Activated T-cell treated with anti-CD3 and anti-CD28 coated beads, Interleukin-2, amount 50 U/mL, for 72 hours (primary cell): ENCODE measurements at regions not wholly inside any gene's neighbourhood (a gene's known extent, or its start where the extent isn't known, plus 50 kb on each side); places are given as distances from the start of the nearest gene placed in this dataset.

ENCODE experiments used
- ATAC-seq, 2 donors: fragments of 150-1000 bp; cut with Tn5 transposase; replicated peaks in 1 of 2; 2 replicates each; pipeline ENCODE4 v1.10.0; 2021; ENCODE audit warnings: moderate library complexity in 2 of 2, mild to moderate bottlenecking in 1 of 2
- DNase-seq, 2 donors: peaks; one replicate each; pipeline ENCODE4 v3.0.0; 2021 to 2022; ENCODE audit warnings: mixed read lengths in 1 of 2
- H3K27ac Mint-ChIP-seq: one replicate; pipeline ENCODE4 v1.8.0; 2022; ENCODE audit warnings: mild to moderate bottlenecking, moderate library complexity, mixed read lengths
- H3K27me3 Mint-ChIP-seq: one replicate; pipeline ENCODE4 v1.8.0; 2022; ENCODE audit warnings: low read depth, mixed read lengths
- H3K36me3 Mint-ChIP-seq, 2 donors: one replicate each; pipeline ENCODE4 v1.8.0; 2022; ENCODE audit warnings: mixed read lengths in 2 of 2, mild to moderate bottlenecking in 1 of 2; ENCODE audit not compliant: insufficient read depth in 2 of 2
- H3K4me1 Mint-ChIP-seq: one replicate; pipeline ENCODE4 v1.8.0; 2022; ENCODE audit warnings: low read depth, mixed read lengths
- H3K4me3 Mint-ChIP-seq, 2 donors: one replicate each; pipeline ENCODE4 v1.8.0; 2022; ENCODE audit warnings: mild to moderate bottlenecking in 2 of 2, mixed read lengths in 2 of 2, moderate library complexity in 2 of 2
- H3K9me3 Mint-ChIP-seq, 2 donors: one replicate each; pipeline ENCODE4 v1.8.0; 2022; ENCODE audit warnings: mixed read lengths in 2 of 2

DNA sequence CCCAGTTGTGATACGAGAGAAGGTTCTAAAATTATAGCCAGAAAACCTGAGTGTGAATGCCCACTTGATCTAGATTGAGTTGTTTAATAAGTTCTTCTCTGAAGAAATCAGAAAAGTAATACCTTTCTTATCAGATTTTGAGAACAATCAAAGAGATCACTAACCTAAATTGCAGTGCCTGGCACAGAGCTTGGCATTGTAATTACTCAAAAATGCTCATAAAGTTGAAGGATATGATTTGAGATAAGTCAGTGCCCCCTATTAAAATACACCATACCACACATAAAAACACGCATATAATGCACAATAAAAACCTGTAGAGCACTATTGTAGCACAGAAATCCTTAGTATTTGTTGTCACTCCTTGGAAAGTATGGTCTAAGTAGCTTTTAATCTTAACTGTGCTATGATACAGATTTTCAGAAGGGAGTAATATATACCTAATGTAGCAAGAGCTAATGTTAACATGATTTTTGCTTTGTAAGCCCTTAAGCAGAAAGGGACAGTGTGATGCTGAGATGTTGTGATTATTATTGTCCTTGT, 257.5 kb upstream of the CDH18 start:
- Mint-ChIP-seq H3K4me1 (no peaks in the 10 kb centered on the region), H3K27ac (no peak overlapping the region), H3K27me3 (no peaks in the 10 kb centered on the region), H3K9me3 (peaks cover 5 to 9% of the 10 kb centered on the region in 2 donors), H3K4me3 (no peak overlapping the region), H3K36me3 (no peaks in the 10 kb centered on the region)
- ATAC-seq (no peak), DNase-seq (no peak)

DNA sequence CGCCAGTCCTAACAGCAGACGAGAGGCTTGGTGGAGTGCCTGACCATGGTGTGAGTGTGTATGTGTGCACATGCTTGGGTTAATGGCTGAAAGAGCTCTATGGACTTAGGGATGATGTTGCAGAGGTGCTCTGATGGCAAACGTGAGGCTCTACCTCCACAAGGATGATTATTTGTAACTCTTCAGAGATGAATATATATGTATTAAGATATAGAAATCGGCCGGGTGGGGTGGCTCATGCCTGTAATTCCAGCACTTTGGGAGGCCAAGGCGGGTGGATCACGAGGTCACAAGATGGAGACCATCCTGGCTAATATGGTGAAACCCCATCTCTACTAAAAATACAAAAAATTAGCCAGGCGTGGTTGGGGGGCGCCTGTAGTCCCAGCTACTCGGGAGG, 253.4 kb upstream of the CDH18 start:
- Mint-ChIP-seq H3K27ac (no peak overlapping the region), H3K9me3 (peaks cover 2 to 8% of the 10 kb centered on the region in 2 donors), H3K27me3 (no peaks in the 10 kb centered on the region), H3K36me3 (no peaks in the 10 kb centered on the region), H3K4me1 (no peaks in the 10 kb centered on the region), H3K4me3 (no peak overlapping the region)
- no peak for DNase-seq
- no peak for ATAC-seq

DNA sequence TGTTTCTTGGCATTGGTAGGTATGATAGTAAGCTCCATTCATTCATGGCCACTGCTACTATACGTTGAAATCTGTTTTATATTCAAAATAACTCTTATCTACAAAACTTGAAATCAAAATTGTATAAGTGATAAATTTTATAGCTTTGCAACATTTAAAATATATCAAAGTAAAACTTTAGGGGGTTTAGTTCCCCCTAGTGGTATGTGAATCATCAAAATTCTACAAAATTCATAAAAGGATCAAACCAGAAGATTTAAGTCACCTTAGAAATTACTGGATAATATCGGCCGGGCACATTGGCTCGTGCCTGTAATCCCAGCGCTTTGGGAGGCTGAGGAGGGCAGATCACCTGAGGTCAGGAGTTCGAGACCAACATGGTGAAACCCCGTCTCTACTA, 243.0 kb upstream of the CDH18 start:
- Mint-ChIP-seq H3K4me3 (no peak overlapping the region), H3K27ac (no peak overlapping the region), H3K27me3 (no peaks in the 10 kb centered on the region), H3K36me3 (no peaks in the 10 kb centered on the region), H3K9me3 (peaks cover 4 to 7% of the 10 kb centered on the region in 2 donors), H3K4me1 (no peaks in the 10 kb centered on the region)
- ATAC-seq (no peak), DNase-seq (no peak)

DNA sequence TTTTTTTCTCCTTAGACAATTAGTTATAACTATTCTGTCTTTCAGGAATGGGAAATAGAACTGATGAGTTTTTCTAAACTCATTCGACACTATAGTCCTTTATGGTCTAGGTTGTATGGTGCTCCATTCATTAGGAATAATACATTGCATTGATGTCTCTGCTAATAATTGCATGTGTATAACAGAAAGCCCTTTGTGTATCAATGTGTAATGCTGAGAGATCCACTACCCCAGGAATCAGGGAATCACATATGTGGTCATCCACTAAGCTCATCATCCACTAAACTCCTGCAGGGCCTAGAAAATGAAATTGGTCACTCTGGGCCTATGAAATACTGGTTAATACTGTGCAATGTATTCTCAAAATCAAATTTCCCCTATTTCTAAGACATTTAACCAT, 242.0 kb upstream of the CDH18 start:
- no peak for DNase-seq
- no peaks in the 10 kb centered on the region for H3K27me3 Mint-ChIP-seq
- H3K36me3 Mint-ChIP-seq, result no peaks in the 10 kb centered on the region
- no peak for ATAC-seq
- H3K27ac Mint-ChIP-seq, result no peak overlapping the region
- H3K9me3 Mint-ChIP-seq, result peaks cover 6 to 10% of the 10 kb centered on the region in 2 donors
- H3K4me3 Mint-ChIP-seq, result no peak overlapping the region
- H3K4me1 Mint-ChIP-seq, result no peaks in the 10 kb centered on the region

DNA sequence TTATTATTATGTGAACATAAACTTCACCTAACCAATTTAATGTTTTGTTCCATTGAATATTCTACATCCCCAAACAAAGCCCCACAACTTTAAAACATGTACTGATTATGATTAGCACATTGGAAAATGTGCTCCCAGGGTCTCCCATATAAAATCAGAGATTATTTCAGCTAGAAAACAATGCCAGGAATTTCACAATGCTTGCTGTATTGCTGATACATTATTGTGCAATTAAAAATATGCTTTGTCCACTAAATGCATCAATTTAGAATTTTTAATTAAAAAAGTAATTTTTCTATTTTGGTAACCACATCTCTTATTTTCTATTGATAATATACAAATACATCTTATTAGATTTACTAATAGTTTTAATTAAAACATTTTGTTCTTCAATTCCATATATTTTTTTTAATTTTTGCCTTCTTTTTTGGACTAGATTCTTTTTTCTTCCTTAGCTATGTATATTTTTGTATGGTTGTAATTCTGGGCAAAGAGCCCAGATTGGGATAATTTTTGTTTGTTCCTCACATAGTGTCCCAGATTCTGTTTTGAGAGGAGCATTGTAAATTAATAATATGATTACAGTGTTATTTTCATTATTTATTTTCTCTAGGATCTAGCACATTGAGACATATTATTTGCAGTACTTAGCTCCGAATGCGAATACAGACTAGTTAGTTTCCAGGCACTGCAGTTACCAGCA, 241.5 kb upstream of the CDH18 start:
- no peaks in the 10 kb centered on the region for H3K4me1 Mint-ChIP-seq
- H3K9me3 Mint-ChIP-seq, result peaks cover 9 to 13% of the 10 kb centered on the region in 2 donors
- H3K4me3 Mint-ChIP-seq, result no peak overlapping the region
- DNase-seq (no peak), ATAC-seq (no peak)
- H3K27me3 Mint-ChIP-seq, result no peaks in the 10 kb centered on the region
- no peaks in the 10 kb centered on the region for H3K36me3 Mint-ChIP-seq
- no peak overlapping the region for H3K27ac Mint-ChIP-seq

DNA sequence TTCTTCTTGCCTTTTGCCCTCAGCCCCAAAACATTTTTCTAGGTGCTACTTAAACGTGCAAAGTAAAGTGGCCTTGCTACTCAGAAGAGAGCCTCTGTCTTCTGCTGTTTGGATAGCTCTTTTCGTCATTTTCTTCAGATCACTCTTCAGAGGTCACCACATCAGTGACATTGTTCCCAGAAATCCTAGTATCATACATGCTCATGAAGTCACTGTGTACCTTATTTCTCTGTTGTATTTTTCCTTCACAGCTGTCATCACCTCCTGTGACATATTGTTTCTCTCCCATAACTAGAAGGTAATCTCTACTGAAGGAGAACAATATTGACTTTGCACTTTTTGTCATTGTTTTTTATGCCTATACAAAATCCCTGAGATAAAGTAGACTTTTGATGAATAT, 237.0 kb upstream of the CDH18 start:
- ATAC-seq, result no peak
- no peak for DNase-seq
- Mint-ChIP-seq H3K4me1 (no peaks in the 10 kb centered on the region), H3K9me3 (peaks cover 14 to 16% of the 10 kb centered on the region in 2 donors), H3K27ac (no peak overlapping the region), H3K4me3 (no peak overlapping the region), H3K36me3 (peaks cover 0 to 2% of the 10 kb centered on the region in 2 donors), H3K27me3 (no peaks in the 10 kb centered on the region)

DNA sequence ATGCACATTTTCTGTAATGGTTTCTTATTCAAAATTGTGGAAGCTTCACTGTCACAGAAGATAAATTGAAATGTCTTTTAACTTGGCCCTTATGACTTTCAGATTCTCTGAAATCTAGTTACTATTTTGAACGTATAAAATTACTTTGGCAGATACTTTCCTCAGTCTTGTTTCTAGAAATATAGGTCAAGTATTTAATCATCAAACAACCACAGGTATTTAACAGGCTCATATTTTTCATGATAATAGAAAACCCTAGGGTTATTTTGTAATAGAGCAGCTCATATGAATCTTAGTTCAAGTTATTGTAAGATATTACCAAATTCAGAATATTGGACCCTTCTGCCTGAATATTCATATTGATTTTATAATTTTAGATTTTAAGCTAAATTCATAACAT, 236.0 kb upstream of the CDH18 start:
- peaks cover 14 to 17% of the 10 kb centered on the region in 2 donors for H3K9me3 Mint-ChIP-seq
- DNase-seq, result no peak

DNA sequence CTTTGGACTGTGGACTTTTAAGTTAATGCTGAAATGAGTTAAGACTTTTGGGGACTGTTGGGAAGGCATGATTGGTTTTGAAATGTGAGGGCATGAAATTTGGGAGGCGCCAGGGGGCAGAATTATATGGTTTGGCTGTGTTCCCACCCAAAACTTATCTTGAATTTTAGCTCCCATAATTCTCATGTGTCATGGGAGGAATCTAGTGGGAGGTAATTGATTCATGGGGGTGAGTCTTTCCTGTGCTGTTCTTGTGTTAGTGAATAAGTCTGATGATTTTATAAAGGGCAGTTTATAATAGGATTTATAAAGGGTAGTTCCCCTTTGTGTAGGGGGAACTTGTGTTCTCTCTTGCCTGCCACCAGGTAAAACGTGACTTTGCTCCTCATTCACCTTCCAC, 235.5 kb upstream of the CDH18 start:
- peaks cover 14 to 23% of the 10 kb centered on the region in 2 donors for H3K9me3 Mint-ChIP-seq
- H3K36me3 Mint-ChIP-seq, result peaks cover 0 to 2% of the 10 kb centered on the region in 2 donors
- H3K4me1 Mint-ChIP-seq, result no peaks in the 10 kb centered on the region
- ATAC-seq (no peak), DNase-seq (no peak)
- no peak overlapping the region for H3K27ac Mint-ChIP-seq
- no peak overlapping the region for H3K4me3 Mint-ChIP-seq
- H3K27me3 Mint-ChIP-seq, result no peaks in the 10 kb centered on the region

More for the DNA sequence above, 236.0 kb upstream of the CDH18 start:
- H3K4me1 Mint-ChIP-seq, result no peaks in the 10 kb centered on the region
- H3K27me3 Mint-ChIP-seq, result no peaks in the 10 kb centered on the region
- H3K36me3 Mint-ChIP-seq, result peaks cover 0 to 2% of the 10 kb centered on the region in 2 donors
- no peak for ATAC-seq
- no peak overlapping the region for H3K27ac Mint-ChIP-seq
- no peak overlapping the region for H3K4me3 Mint-ChIP-seq

DNA sequence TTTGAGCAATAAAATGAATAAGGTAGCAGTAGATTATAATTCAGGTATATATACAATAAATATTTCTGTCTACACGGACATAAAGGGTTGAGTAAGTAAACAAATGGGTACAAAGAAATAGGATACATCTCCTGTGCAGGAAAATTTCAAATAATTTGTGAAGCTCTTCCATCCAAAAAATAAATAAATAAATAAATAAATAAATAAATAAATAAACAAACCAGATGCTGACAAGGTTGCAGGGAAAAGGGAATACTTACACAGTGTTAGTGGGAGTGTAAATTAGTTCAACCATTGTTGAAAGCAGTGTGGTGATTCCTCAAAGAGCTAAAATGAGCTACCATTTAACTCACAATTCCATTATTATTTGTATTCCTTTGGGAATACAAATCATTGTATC, 227.3 kb upstream of the CDH18 start:
- DNase-seq, result no peak
- Mint-ChIP-seq H3K27ac (no peak overlapping the region), H3K27me3 (no peaks in the 10 kb centered on the region), H3K4me1 (no peaks in the 10 kb centered on the region), H3K4me3 (no peak overlapping the region), H3K36me3 (no peaks in the 10 kb centered on the region), H3K9me3 (peaks cover 10% of the 10 kb centered on the region in 2 donors)
- no peak for ATAC-seq

DNA sequence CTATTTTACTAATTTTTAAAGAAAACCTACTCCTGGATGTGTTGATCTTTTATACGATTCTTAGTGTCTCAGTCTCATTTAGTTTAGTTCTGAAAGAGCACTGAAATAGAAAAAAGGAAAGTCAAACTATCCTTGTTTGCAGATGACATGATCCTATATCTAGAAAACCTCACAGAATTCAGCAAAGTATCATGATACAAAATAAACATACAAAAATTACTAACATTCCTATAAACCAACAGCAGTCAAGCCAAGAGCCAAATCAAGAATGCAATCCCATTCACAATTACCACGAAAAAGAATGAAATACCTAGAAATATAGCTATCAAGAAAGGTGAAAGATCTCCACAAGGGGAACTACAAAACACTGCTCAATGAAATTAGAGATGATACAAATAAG, 225.8 kb upstream of the CDH18 start:
- DNase-seq (no peak), ATAC-seq (no peak)
- Mint-ChIP-seq H3K36me3 (no peaks in the 10 kb centered on the region), H3K4me3 (no peak overlapping the region), H3K9me3 (peaks cover 10% of the 10 kb centered on the region in 2 donors), H3K27ac (no peak overlapping the region), H3K27me3 (no peaks in the 10 kb centered on the region), H3K4me1 (no peaks in the 10 kb centered on the region)

DNA sequence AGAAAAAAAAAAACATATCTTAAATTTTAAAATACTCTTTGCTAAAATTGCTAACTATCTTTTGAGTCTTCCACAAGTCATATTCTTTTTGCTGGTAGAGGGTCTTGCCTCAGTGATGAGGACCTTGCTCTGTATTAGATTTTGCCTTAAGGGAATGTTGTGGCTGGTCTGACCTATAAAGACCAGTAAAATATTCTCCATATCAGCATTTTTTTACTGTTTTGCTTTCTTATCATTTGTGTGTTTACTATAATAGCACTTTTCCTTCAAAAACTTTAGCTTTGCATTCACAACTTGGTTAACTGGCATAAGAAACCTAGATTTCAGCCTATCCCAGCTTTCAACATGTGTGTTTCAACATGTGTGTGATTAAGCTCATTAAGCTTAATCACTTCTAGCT, 224.7 kb upstream of the CDH18 start:
- H3K9me3 Mint-ChIP-seq, result peaks cover 8 to 10% of the 10 kb centered on the region in 2 donors
- no peak for DNase-seq
- H3K27ac Mint-ChIP-seq, result no peak overlapping the region
- no peak for ATAC-seq
- H3K4me1 Mint-ChIP-seq, result no peaks in the 10 kb centered on the region
- no peaks in the 10 kb centered on the region for H3K27me3 Mint-ChIP-seq
- no peak overlapping the region for H3K4me3 Mint-ChIP-seq
- H3K36me3 Mint-ChIP-seq, result no peaks in the 10 kb centered on the region

DNA sequence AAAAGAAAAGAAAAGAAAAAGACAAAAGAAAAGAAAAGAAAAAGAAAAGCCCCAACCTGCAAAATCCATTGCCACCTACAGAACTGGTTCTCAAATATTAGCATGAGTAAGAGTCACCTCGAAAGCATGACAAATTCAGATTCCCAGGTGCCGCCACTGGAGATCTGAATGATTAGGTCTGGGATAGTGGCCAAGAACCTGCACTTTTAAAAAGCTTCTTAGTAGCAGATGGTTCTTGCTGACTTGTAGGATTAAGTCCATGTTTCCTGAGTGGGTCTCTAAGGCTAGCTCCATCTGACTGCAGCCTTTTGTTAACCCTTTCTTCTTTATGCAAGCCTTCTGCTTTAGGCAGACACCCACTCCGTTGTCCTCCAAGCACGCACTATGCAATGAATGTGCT, 178.5 kb upstream of the CDH18 start:
- ATAC-seq (no peak), DNase-seq (no peak)
- no peak overlapping the region for H3K27ac Mint-ChIP-seq
- H3K9me3 Mint-ChIP-seq, result peaks cover 2 to 5% of the 10 kb centered on the region in 2 donors
- H3K36me3 Mint-ChIP-seq, result peaks cover 0 to 1% of the 10 kb centered on the region in 2 donors
- H3K4me1 Mint-ChIP-seq, result no peaks in the 10 kb centered on the region
- H3K27me3 Mint-ChIP-seq, result no peaks in the 10 kb centered on the region
- H3K4me3 Mint-ChIP-seq, result no peak overlapping the region

DNA sequence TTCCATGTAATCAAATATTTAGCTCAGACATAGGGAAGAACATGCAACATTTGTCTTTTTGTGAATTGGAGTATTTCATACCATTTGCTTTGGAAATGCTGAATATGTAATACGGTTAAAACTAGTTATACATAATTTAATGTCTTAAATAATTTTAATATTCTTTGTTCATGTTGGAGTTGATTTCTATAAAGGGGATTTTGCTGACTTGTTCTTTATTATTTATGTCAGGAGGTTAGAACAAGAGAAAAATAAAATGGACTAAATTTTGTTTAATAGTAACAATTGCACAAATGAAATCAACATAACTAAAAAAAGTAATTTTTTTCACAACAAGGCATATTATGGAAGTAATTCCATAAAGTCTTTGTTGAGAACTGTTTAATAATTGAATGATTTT, 170.0 kb upstream of the CDH18 start:
- no peak overlapping the region for H3K27ac Mint-ChIP-seq
- no peak overlapping the region for H3K4me3 Mint-ChIP-seq
- DNase-seq, result no peak

DNA sequence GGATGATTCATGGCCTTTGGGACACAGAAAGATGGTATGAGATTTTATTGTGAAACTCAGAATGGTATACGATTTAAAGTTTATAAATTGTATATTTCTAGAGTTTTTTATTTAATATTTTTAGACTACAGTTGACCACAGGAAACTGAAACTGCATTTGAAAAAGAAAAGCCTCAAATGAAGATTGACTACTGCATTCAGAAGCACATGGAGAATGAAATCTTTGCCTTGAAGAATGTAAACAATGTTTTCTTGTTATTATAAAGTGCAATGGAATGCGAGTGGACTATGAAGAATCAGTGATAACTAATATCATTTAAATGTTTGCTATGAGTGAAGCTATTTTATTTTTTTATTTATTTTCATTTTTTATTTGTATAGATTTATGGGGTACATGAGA, 169.1 kb upstream of the CDH18 start:
- ATAC-seq (no peak), DNase-seq (no peak)
- no peak overlapping the region for H3K4me3 Mint-ChIP-seq
- H3K36me3 Mint-ChIP-seq, result no peaks in the 10 kb centered on the region
- peaks cover 4 to 10% of the 10 kb centered on the region in 2 donors for H3K9me3 Mint-ChIP-seq
- H3K27me3 Mint-ChIP-seq, result no peaks in the 10 kb centered on the region
- no peak overlapping the region for H3K27ac Mint-ChIP-seq
- no peaks in the 10 kb centered on the region for H3K4me1 Mint-ChIP-seq

More for the DNA sequence above, 170.0 kb upstream of the CDH18 start:
- peaks cover 4 to 10% of the 10 kb centered on the region in 2 donors for H3K9me3 Mint-ChIP-seq
- no peaks in the 10 kb centered on the region for H3K36me3 Mint-ChIP-seq
- no peaks in the 10 kb centered on the region for H3K4me1 Mint-ChIP-seq
- H3K27me3 Mint-ChIP-seq, result no peaks in the 10 kb centered on the region
- no peak for ATAC-seq
